ENCODE measurements at regions not wholly inside any gene's neighbourhood (a gene's known extent, or its start where the extent isn't known, plus 50 kb on each side); places are given as distances from the start of the nearest gene placed in this dataset.

DNA sequence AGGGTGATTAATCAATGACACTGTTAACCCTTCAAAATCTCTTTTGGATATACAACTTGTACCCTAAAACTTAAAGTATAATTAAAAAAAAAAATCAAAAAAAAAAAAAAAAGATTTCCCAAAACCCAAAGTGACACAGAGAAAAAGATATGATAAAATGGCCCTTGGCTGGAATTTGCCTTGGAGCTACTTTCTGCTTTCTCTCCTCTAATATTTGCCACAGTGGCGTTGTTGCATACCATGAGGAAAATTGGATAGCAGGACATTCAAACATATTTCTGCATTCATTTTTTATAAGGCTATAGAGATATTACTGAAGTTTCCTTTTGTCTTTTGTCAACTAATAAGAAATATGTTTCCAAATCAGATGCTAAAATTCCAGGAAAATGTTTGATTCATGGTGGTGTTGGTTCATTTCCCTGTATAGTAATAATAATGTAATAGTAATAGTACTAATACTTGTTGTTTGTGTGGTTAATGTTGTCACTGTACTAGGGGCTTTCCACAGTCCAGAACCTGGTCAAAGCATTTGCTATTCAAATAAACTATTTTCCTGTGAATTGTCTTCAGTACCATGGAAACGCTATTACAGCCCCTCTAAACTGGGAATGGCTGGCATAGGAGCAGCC, 441.3 kb upstream of the THBS1 start (continued):
- TF ChIP-seq RNF2 (IDR thresholded peaks at IDR 0.05; ENCODE audit: borderline replicate concordance, low read depth) (no peak), NPAS2 (CRISPR knock-in tag; IDR thresholded peaks at IDR 0.05; ENCODE audit: borderline replicate concordance) (no peak), NFE2L2 (conservative IDR thresholded peaks at IDR 0.05; ENCODE audit: low read length) (no peak), HEYL (CRISPR knock-in tag; IDR thresholded peaks at IDR 0.05) (no peak)

DNA sequence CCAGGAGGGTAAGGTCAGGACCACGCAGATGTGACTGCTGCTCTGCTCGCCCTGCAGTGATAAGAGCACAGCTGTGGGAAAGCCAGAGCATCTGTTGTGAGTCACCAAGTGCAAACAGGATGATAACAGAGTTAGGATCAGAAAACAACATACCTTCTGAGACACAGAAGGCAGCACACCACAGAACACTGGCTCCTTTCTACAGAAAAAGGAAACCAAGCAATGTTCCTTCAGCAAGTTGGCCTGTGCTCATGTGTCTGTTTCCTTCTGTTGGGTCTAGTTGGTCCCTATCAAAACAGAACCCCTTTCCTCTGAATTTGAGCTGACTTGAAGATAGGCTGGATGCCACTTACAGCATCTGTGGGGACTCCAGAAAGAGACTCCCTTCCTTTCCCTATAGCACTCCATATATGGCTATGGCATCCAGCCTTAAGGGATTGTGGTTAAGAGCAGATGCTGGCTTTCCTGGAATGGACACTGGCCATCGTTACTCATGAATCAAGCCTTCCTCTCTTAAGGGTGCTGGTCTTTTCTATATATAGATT, 440.7 kb upstream of the THBS1 start:
- ChIA-PET CTCF (interaction anchor here (0.7 to 1.9 kb wide), 4 partner anchors 12 to 440 kb away, joined by 3 to 5 read pairs (median 4); partner anchors contain the start of gene THBS1), POLR2A (interaction anchor here (0.6 to 1.0 kb wide), 2 partner anchors 12 to 49 kb away, joined by 3 to 4 read pairs; no protein-coding TSS in a partner anchor)
- 3% methylated on average over 3 of the region's 3 CpGs for WGBS (ENCODE audit: missing lambda C conversion rate)
- DNase-seq (ENCODE audit: low read depth in 1 of 2, low spot score in 1 of 2) (peak; percentile 50 to 91), ATAC-seq (peak; percentile 98 to 99), FAIRE-seq (no peak)
- peak overlapping the region; percentile 85 to 87 for H3K27ac ChIP-seq
- H3K4me2 ChIP-seq, result peak overlapping the region; percentile 72
- TF ChIP-seq FOSL2 (IDR thresholded peaks at IDR 0.05) (no peak), FOSL2 (CRISPR knock-in tag; IDR thresholded peaks at IDR 0.05) (peak; percentile 89), SMC3 (IDR thresholded peaks at IDR 0.05) (0 out of 3 replicates have a peak, but pooled peaks have one; percentile 9), JUNB (IDR thresholded peaks at IDR 0.05) (peak; percentile 50; the same call in 1 of the 2 replicates), GATA3 (IDR thresholded peaks at IDR 0.05; ENCODE audit: borderline replicate concordance) (peak; percentile 84), JUN (IDR thresholded peaks at IDR 0.05) (no peak), EHF (CRISPR knock-in tag; IDR thresholded peaks at IDR 0.05) (no peak), RAD21 (conservative IDR thresholded peaks at IDR 0.05 in 1 of 2, IDR thresholded peaks at IDR 0.05 in 1 of 2) (0 out of 5 replicates have a peak, but pooled peaks of 1 of the 2 experiments have one; percentile 4), ZNF302 (CRISPR knock-in tag; IDR thresholded peaks at IDR 0.05) (no peak)
- TF ChIP-seq, protein P1, sequence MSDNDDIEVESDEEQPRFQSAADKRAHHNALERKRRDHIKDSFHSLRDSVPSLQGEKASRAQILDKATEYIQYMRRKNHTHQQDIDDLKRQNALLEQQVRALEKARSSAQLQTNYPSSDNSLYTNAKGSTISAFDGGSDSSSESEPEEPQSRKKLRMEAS (IDR thresholded peaks at IDR 0.05), result 0 out of 2 replicates have a peak, but pooled peaks have one; percentile 49
- TF ChIP-seq, protein P2, sequence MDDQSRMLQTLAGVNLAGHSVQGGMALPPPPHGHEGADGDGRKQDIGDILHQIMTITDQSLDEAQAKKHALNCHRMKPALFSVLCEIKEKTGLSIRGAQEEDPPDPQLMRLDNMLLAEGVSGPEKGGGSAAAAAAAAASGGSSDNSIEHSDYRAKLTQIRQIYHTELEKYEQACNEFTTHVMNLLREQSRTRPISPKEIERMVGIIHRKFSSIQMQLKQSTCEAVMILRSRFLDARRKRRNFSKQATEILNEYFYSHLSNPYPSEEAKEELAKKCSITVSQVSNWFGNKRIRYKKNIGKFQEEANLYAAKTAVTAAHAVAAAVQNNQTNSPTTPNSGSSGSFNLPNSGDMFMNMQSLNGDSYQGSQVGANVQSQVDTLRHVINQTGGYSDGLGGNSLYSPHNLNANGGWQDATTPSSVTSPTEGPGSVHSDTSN (IDR thresholded peaks at IDR 0.05), result peak; percentile 74; the same call in 1 of the 2 replicates
- TF ChIP-seq, protein P3, sequence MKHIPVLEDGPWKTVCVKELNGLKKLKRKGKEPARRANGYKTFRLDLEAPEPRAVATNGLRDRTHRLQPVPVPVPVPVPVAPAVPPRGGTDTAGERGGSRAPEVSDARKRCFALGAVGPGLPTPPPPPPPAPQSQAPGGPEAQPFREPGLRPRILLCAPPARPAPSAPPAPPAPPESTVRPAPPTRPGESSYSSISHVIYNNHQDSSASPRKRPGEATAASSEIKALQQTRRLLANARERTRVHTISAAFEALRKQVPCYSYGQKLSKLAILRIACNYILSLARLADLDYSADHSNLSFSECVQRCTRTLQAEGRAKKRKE (CRISPR knock-in tag; IDR thresholded peaks at IDR 0.05; ENCODE audit: low read depth), result peak; percentile 86; the same call in 1 of the 2 replicates
- H3K4me1 ChIP-seq, result peaks cover 39% of the 10 kb centered on the region
- H3K4me3 ChIP-seq, result no peak overlapping the region
- H3K9me3 ChIP-seq, result no peaks in the 10 kb centered on the region

DNA sequence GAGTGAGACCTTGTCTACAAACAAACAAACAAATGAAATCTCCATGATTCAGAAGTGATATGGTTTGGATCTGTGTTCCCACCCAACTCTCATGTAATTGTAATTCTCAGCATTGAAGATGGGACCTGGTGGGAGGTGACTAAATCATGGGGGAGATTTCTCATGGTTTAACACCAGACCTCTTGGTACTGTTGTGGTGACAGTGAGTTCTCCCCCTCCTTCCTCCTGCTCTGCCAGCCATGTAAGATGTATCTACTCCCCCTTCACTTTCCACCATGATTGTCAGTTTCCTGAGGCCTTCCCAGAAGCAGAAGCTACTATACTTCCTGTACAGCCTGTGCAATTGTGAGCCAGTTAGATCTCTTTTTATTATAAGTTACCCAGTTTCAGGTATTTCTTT, 438.4 kb upstream of the THBS1 start:
- DNase-seq (ENCODE audit: low read depth in 1 of 2, low spot score in 1 of 2) (no peak), FAIRE-seq (no peak), ATAC-seq (no peak)
- ChIA-PET CTCF (interaction anchor here (0.8 to 1.6 kb wide), 3 partner anchors 9 to 438 kb away, joined by 4 to 5 read pairs (median 4); partner anchors contain the start of gene THBS1), POLR2A (no interaction called here)
- H3K27ac ChIP-seq, result peak overlapping the region in 1 of 2 experiments; percentile 87; a peak in 2 of 6 replicates
- H3K4me3 ChIP-seq, result no peak overlapping the region
- H3K4me1 ChIP-seq, result peaks cover 52% of the 10 kb centered on the region
- H3K4me2 ChIP-seq, result no peak overlapping the region
- H3K9me3 ChIP-seq, result no peaks in the 10 kb centered on the region
- TF ChIP-seq MYC (IDR thresholded peaks at IDR 0.05; ENCODE audit: borderline replicate concordance, low read length) (no peak), TFCP2L1 (CRISPR knock-in tag; IDR thresholded peaks at IDR 0.05) (no peak), MAFK (IDR thresholded peaks at IDR 0.05; ENCODE audit: partially characterized antibody) (no peak)

DNA sequence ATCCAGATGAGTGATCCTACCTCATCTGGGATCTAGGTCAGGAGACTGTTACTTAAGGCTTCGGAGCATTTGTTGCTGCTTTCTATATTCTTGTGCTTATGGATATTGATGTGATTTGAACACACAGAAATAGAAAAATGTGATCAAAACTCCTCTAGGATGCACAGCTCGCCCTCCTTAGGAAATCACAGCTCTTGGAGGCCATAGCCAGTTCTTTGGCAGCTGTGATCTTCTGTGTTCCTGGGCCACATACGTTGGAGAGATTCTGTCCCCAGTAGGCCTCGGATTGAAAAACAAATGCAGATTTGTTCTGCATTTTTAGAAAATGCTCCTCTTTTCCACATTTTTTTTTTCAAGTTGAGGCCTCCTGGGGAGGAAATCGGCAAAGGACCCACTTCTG, 437.4 kb upstream of the THBS1 start:
- DNase-seq (ENCODE audit: low read depth in 1 of 2, low spot score in 1 of 2), result no peak
- Histone ChIP-seq H3K4me1 (peaks cover 52% of the 10 kb centered on the region), H3K9me3 (no peaks in the 10 kb centered on the region), H3K4me2 (no peak overlapping the region), H3K27ac (no peak overlapping the region), H3K4me3 (no peak overlapping the region)
- ATAC-seq, result no peak
- WGBS (ENCODE audit: missing lambda C conversion rate), result 92% methylated on average over 5 of the region's 5 CpGs
- ChIA-PET CTCF (interaction anchor here (0.8 to 1.3 kb wide), 4 partner anchors 8 to 436 kb away, joined by 3 to 5 read pairs (median 4); no protein-coding TSS in a partner anchor), POLR2A (no interaction called here)
- no peak for FAIRE-seq
- TF ChIP-seq GATA3 (IDR thresholded peaks at IDR 0.05; ENCODE audit: borderline replicate concordance) (no peak), CBX8 (IDR thresholded peaks at IDR 0.05) (no peak), ZC3H11A (IDR thresholded peaks at IDR 0.05) (no peak), CHD4 (IDR thresholded peaks at IDR 0.05; ENCODE audit: borderline replicate concordance) (no peak), EHMT2 (IDR thresholded peaks at IDR 0.05; ENCODE audit: low read depth) (no peak), HEYL (CRISPR knock-in tag; IDR thresholded peaks at IDR 0.05) (no peak), CEBPB (IDR thresholded peaks at IDR 0.05) (no peak), ZFP36 (IDR thresholded peaks at IDR 0.05; ENCODE audit: borderline replicate concordance, partially characterized antibody) (no peak), MAZ (IDR thresholded peaks at IDR 0.05; ENCODE audit: borderline replicate concordance, low read depth, low read length) (no peak), KDM1A (IDR thresholded peaks at IDR 0.05; ENCODE audit: low read depth) (no peak), KDM5A (IDR thresholded peaks at IDR 0.05) (no peak)
- TF ChIP-seq, protein P3 (CRISPR knock-in tag; IDR thresholded peaks at IDR 0.05; ENCODE audit: low read depth), result no peak
- TF ChIP-seq, protein P4, sequence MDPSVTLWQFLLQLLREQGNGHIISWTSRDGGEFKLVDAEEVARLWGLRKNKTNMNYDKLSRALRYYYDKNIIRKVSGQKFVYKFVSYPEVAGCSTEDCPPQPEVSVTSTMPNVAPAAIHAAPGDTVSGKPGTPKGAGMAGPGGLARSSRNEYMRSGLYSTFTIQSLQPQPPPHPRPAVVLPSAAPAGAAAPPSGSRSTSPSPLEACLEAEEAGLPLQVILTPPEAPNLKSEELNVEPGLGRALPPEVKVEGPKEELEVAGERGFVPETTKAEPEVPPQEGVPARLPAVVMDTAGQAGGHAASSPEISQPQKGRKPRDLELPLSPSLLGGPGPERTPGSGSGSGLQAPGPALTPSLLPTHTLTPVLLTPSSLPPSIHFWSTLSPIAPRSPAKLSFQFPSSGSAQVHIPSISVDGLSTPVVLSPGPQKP (IDR thresholded peaks at IDR 0.05; ENCODE audit: low read depth, low read length), result no peak

Measured in A549 (cell line).